Tibial nerve (tissue), 4 donors: ENCODE measurements at regions not wholly inside any gene's neighbourhood (a gene's known extent, or its start where the extent isn't known, plus 50 kb on each side); places are given as distances from the start of the nearest gene placed in this dataset.
"Not testable (repeated sequence)": the region's sequence is repeated elsewhere in the genome, so short reads cannot be mapped to it uniquely, and the experiment has no call there.

Source experiments
- DNase-seq, 2 donors: peaks; one replicate each; pipeline ENCODE4 v3.0.0-alpha.2; 2019; ENCODE audit warnings: low spot score in 2 of 2
- H3K27ac ChIP-seq, 4 donors: fragments of 200-600 bp; sonication (generic) in 3 of 4; one replicate each; pipeline ENCODE4 v1.5.1; 2017 to 2019; ENCODE audit warnings: mild to moderate bottlenecking in 1 of 4
- H3K27me3 ChIP-seq, 2 donors: fragments of 200-600 bp; sonication (generic) in 1 of 2; one replicate each; pipeline versions ENCODE4 v1.5.1 to v1.6.0; 2017 to 2019
- H3K36me3 ChIP-seq, 3 donors: fragments of 200-600 bp; sonication (generic); one replicate each; pipeline ENCODE4 v1.5.1; 2018 to 2019
- H3K4me1 ChIP-seq, 4 donors: fragments of 200-600 bp; sonication (generic) in 3 of 4; one replicate each; pipeline ENCODE4 v1.5.1; 2017 to 2019
- H3K4me3 ChIP-seq, 4 donors: fragments of 200-600 bp; sonication (generic) in 3 of 4; one replicate each; pipeline ENCODE4 v1.5.1; 2017 to 2019; ENCODE audit warnings: mild to moderate bottlenecking in 1 of 4, moderate library complexity in 1 of 4
- H3K9me3 ChIP-seq, 4 donors: fragments of 200-600 bp; sonication (generic) in 3 of 4; one replicate each; pipeline ENCODE4 v1.5.1; 2017 to 2019
- CTCF ChIP-seq, 5 experiments: fragments of 200-600 bp in 3 of 5; fragments of 450-650 bp in 2 of 5; sonication (generic) in 3 of 5; IDR thresholded peaks; one replicate each; pipeline ENCODE4 v1.5.1; 2016 to 2019; ENCODE audit warnings: antibody characterized with exemption in 5 of 5, mild to moderate bottlenecking in 3 of 5, moderate library complexity in 2 of 5
- EP300 ChIP-seq, 2 donors: sonication (generic); formaldehyde crosslinking; IDR thresholded peaks; one replicate each; pipeline ENCODE4 v1.6.1; 2017; ENCODE audit warnings: antibody characterized with exemption in 2 of 2, mild to moderate bottlenecking in 1 of 2
- POLR2A ChIP-seq, 2 donors: fragments of 450-650 bp; IDR thresholded peaks; one replicate each; pipeline ENCODE4 v1.6.1; 2017; ENCODE audit warnings: antibody characterized with exemption in 2 of 2, mild to moderate bottlenecking in 2 of 2, moderate library complexity in 2 of 2
- WGBS, 2 donors: methylation state at CpG; one replicate each; pipeline ENCODE4 v1.1.5; 2018; 5-methylcytosine and 5-hydroxymethylcytosine counted together

GRCh38 chr5:98016771-98017170, 756.7 kb upstream of the RGMB start:
- TF ChIP-seq CTCF (IDR thresholded peaks at IDR 0.05), result no peak
- no peak for TF ChIP-seq POLR2A (IDR thresholded peaks at IDR 0.05)
- TF ChIP-seq EP300 (IDR thresholded peaks at IDR 0.05), result no peak
- 49 to 55% methylated on average over 2 of the region's 2 CpGs for WGBS, 2 donors

GRCh38 chr5:98030273-98030672, 743.2 kb upstream of the RGMB start:
- 91 to 96% methylated on average over 4 of the region's 4 CpGs for WGBS, 2 donors
- H3K27ac ChIP-seq, H3K4me3 ChIP-seq, H3K9me3 ChIP-seq, H3K4me1 ChIP-seq, DNase-seq, H3K27me3 ChIP-seq, H3K36me3 ChIP-seq: not testable (repeated sequence)

More at GRCh38 chr5:98016771-98017170, 756.7 kb upstream of the RGMB start:
- no peaks in the 10 kb centered on the region for H3K9me3 ChIP-seq
- H3K27me3 ChIP-seq, result no peaks in the 10 kb centered on the region
- H3K36me3 ChIP-seq, result no peaks in the 10 kb centered on the region
- no peaks in the 10 kb centered on the region for H3K4me1 ChIP-seq
- H3K27ac ChIP-seq, result no peak overlapping the region
- DNase-seq, result no peak
- no peak overlapping the region for H3K4me3 ChIP-seq

GRCh38 chr5:98031036-98031435, 742.4 kb upstream of the RGMB start:
- not testable (repeated sequence) for H3K36me3 ChIP-seq, DNase-seq, H3K27ac ChIP-seq, H3K4me3 ChIP-seq, H3K9me3 ChIP-seq, H3K4me1 ChIP-seq, H3K27me3 ChIP-seq
- WGBS, 2 donors, result 89 to 99% methylated on average over 5 of the region's 5 CpGs

GRCh38 chr5:98031496-98031895, 742.0 kb upstream of the RGMB start:
- H3K4me3 ChIP-seq, result no peak overlapping the region
- no peaks in the 10 kb centered on the region for H3K9me3 ChIP-seq
- DNase-seq, result no peak
- TF ChIP-seq CTCF (IDR thresholded peaks at IDR 0.05) (no peak), EP300 (IDR thresholded peaks at IDR 0.05) (no peak), POLR2A (IDR thresholded peaks at IDR 0.05) (no peak)
- no peaks in the 10 kb centered on the region for H3K27me3 ChIP-seq
- no peaks in the 10 kb centered on the region for H3K36me3 ChIP-seq
- H3K27ac ChIP-seq, result no peak overlapping the region
- no peaks in the 10 kb centered on the region for H3K4me1 ChIP-seq
- 88 to 91% methylated on average over 3 of the region's 3 CpGs for WGBS, 2 donors

- H3K9me3 ChIP-seq, result no peaks in the 10 kb centered on the region
- 63 to 71% methylated on average over 1 of the region's 1 CpG for WGBS, 2 donors
- no peaks in the 10 kb centered on the region for H3K27me3 ChIP-seq
- H3K4me3 ChIP-seq, result no peak overlapping the region
- H3K36me3 ChIP-seq, result no peaks in the 10 kb centered on the region
- no peak for DNase-seq
- TF ChIP-seq EP300 (IDR thresholded peaks at IDR 0.05) (no peak), CTCF (IDR thresholded peaks at IDR 0.05) (no peak), POLR2A (IDR thresholded peaks at IDR 0.05) (no peak)
- no peaks in the 10 kb centered on the region for H3K4me1 ChIP-seq
- H3K27ac ChIP-seq, result no peak overlapping the region
Observed at GRCh38 chr5:98031926-98032325, 741.5 kb upstream of the RGMB start.

GRCh38 chr5:98041661-98042060, 731.8 kb upstream of the RGMB start:
- H3K4me3 ChIP-seq, result no peak overlapping the region
- no peaks in the 10 kb centered on the region for H3K36me3 ChIP-seq
- H3K4me1 ChIP-seq, result no peaks in the 10 kb centered on the region
- H3K27ac ChIP-seq, result no peak overlapping the region
- no peak for DNase-seq
- no peaks in the 10 kb centered on the region for H3K27me3 ChIP-seq
- H3K9me3 ChIP-seq, result no peaks in the 10 kb centered on the region
- no peak for TF ChIP-seq POLR2A (IDR thresholded peaks at IDR 0.05)
- TF ChIP-seq CTCF (IDR thresholded peaks at IDR 0.05), result no peak
- no peak for TF ChIP-seq EP300 (IDR thresholded peaks at IDR 0.05)
